ENCODE measurements at regions not wholly inside any gene's neighbourhood (a gene's known extent, or its start where the extent isn't known, plus 50 kb on each side); places are given as distances from the start of the nearest gene placed in this dataset.

DNA sequence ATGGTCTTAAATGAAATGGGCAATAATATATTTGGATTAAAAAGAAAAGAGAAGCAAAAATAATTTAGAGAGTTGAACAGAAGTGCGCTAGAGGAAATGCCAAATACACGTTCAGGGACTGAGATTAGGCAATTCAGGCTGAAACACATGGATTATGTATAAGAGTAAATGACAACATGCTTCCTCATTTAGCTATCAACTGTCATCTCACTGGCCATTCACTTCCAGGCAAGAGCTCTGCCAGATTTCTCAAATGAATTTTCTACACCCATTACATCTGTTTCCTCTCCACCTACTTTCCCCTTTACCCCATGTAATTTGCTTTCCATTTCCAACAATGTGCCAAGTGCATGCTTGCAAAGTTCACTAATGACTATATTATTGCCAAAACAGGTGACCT, 582.4 kb downstream of the LTN1 start:
- POLR2A ChIA-PET (ENCODE audit: low non-redundant PET), result no interaction called here
- CTCF ChIA-PET, result no interaction called here
- DNase-seq (ENCODE audit: low spot score), result no peak
- Histone ChIP-seq H3K27me3 (replicated peaks; ENCODE audit: insufficient read depth, low read depth, low read length, poor library complexity) (no peaks in the 10 kb centered on the region), H3K36me3 (ENCODE audit: insufficient read depth, low read length, poor library complexity, severe bottlenecking) (no peaks in the 10 kb centered on the region), H3K27ac (ENCODE audit: low read depth, low read length, poor library complexity, severe bottlenecking) (no peak overlapping the region), H3K9me3 (ENCODE audit: low read depth, low read length, poor library complexity, severe bottlenecking) (no peaks in the 10 kb centered on the region), H3K4me3 (ENCODE audit: low read depth, low read length, poor library complexity, severe bottlenecking) (no peak overlapping the region), H3K4me1 (ENCODE audit: insufficient read depth, low read length, poor library complexity, severe bottlenecking) (no peaks in the 10 kb centered on the region)
- TF ChIP-seq, protein P1, sequence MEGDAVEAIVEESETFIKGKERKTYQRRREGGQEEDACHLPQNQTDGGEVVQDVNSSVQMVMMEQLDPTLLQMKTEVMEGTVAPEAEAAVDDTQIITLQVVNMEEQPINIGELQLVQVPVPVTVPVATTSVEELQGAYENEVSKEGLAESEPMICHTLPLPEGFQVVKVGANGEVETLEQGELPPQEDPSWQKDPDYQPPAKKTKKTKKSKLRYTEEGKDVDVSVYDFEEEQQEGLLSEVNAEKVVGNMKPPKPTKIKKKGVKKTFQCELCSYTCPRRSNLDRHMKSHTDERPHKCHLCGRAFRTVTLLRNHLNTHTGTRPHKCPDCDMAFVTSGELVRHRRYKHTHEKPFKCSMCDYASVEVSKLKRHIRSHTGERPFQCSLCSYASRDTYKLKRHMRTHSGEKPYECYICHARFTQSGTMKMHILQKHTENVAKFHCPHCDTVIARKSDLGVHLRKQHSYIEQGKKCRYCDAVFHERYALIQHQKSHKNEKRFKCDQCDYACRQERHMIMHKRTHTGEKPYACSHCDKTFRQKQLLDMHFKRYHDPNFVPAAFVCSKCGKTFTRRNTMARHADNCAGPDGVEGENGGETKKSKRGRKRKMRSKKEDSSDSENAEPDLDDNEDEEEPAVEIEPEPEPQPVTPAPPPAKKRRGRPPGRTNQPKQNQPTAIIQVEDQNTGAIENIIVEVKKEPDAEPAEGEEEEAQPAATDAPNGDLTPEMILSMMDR (conservative IDR thresholded peaks at IDR 0.05; ENCODE audit: low read depth, low read length), result no peak
- no peak for TF ChIP-seq EZH2 (IDR thresholded peaks at IDR 0.05; ENCODE audit: borderline replicate concordance, low read depth, low read length, poor library complexity, severe bottlenecking)
- no TSS peak for BruUV-seq (replicated peaks)
- intact Hi-C loops (cut with micrococcal nuclease; ENCODE audit: unreplicated experiment), result no loop called here

DNA sequence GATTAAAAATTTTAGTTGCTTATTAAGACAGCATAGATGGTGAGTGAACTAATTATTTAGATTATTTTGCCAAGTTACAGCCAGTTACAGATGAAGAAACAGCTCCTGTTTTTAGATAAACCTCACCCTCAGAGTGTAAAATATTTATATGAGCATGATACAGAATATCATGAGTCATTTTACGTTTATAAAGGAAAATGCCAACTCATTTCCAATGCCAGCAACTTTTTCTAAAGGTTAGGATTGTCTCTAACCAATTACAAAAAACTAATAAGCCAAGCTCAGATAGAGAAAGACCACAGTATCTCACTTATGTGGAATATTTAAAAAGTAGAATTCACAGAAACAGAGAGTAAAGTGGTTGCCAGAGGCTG, 590.1 kb downstream of the LTN1 start:
- ChIA-PET POLR2A (ENCODE audit: low non-redundant PET) (no interaction called here), CTCF (no interaction called here)
- TF ChIP-seq, protein P1 (conservative IDR thresholded peaks at IDR 0.05; ENCODE audit: low read depth, low read length), result no peak
- TF ChIP-seq EZH2 (IDR thresholded peaks at IDR 0.05; ENCODE audit: borderline replicate concordance, low read depth, low read length, poor library complexity, severe bottlenecking), result no peak
- Histone ChIP-seq H3K27ac (ENCODE audit: low read depth, low read length, poor library complexity, severe bottlenecking) (no peak overlapping the region), H3K27me3 (replicated peaks; ENCODE audit: insufficient read depth, low read depth, low read length, poor library complexity) (no peaks in the 10 kb centered on the region), H3K36me3 (ENCODE audit: insufficient read depth, low read length, poor library complexity, severe bottlenecking) (no peaks in the 10 kb centered on the region), H3K4me1 (ENCODE audit: insufficient read depth, low read length, poor library complexity, severe bottlenecking) (no peaks in the 10 kb centered on the region), H3K9me3 (ENCODE audit: low read depth, low read length, poor library complexity, severe bottlenecking) (no peaks in the 10 kb centered on the region), H3K4me3 (ENCODE audit: low read depth, low read length, poor library complexity, severe bottlenecking) (no peak overlapping the region)
- BruUV-seq (replicated peaks), result no TSS peak
- DNase-seq (ENCODE audit: low spot score), result no peak
- intact Hi-C loops (cut with micrococcal nuclease; ENCODE audit: unreplicated experiment), result no loop called here

DNA sequence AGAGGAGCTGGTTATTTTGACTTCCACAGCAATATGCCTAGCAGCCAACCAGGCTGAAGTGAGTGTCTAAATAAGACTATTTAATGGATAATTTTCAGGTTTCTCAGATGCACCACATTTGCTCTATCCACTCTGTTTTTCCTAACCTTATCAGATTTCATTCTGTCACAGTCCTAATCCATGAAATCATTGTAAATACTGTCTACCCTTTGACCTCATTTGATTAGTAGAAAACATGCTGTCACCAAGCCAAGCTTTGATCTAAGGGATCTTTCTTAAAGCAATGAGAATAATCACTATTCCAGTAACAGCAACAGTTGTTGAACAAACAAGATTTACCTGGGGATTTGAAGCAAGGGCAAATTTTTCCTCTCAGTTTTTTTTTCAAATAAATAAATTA, 595.6 kb downstream of the LTN1 start:
- H3K36me3 ChIP-seq (ENCODE audit: insufficient read depth, low read length, poor library complexity, severe bottlenecking), result no peaks in the 10 kb centered on the region
- no peaks in the 10 kb centered on the region for H3K9me3 ChIP-seq (ENCODE audit: low read depth, low read length, poor library complexity, severe bottlenecking)
- intact Hi-C loops (cut with micrococcal nuclease; ENCODE audit: unreplicated experiment), result no loop called here
- no peak overlapping the region for H3K27ac ChIP-seq (ENCODE audit: low read depth, low read length, poor library complexity, severe bottlenecking)
- H3K4me1 ChIP-seq (ENCODE audit: insufficient read depth, low read length, poor library complexity, severe bottlenecking), result no peaks in the 10 kb centered on the region
- ChIA-PET POLR2A (ENCODE audit: low non-redundant PET) (no interaction called here), CTCF (no interaction called here)
- H3K4me3 ChIP-seq (ENCODE audit: low read depth, low read length, poor library complexity, severe bottlenecking), result no peak overlapping the region
- no TSS peak for BruUV-seq (replicated peaks)
- no peaks in the 10 kb centered on the region for H3K27me3 ChIP-seq (replicated peaks; ENCODE audit: insufficient read depth, low read depth, low read length, poor library complexity)
- no peak for TF ChIP-seq EZH2 (IDR thresholded peaks at IDR 0.05; ENCODE audit: borderline replicate concordance, low read depth, low read length, poor library complexity, severe bottlenecking)
- TF ChIP-seq, protein P1 (conservative IDR thresholded peaks at IDR 0.05; ENCODE audit: low read depth, low read length), result no peak
- DNase-seq (ENCODE audit: low spot score), result no peak

Measured in A673 (cell line).